PFSK-1 (cell line): ENCODE measurements at regions not wholly inside any gene's neighbourhood (a gene's known extent, or its start where the extent isn't known, plus 50 kb on each side); places are given as distances from the start of the nearest gene placed in this dataset.

Experiments used
- FOXP2 ChIP-seq: optimal IDR thresholded peaks from 2 replicates; pipeline ENCODE3; 2011; ENCODE audit warnings: borderline replicate concordance, control low read depth, inconsistent platforms; ENCODE audit not compliant: insufficient read depth; ENCODE audit errors: extremely low read length, extremely low read depth
- POLR2AphosphoS5 ChIP-seq: IDR thresholded peaks from 2 replicates; pipeline ENCODE4 v1.6.1; 2012; ENCODE audit warnings: low read depth, mild to moderate bottlenecking, control low read depth, low read length, moderate library complexity
- SIN3A ChIP-seq: IDR thresholded peaks from 2 replicates; pipeline ENCODE4 v1.6.1; 2012; ENCODE audit warnings: mild to moderate bottlenecking, low read length, moderate library complexity, borderline replicate concordance; ENCODE audit not compliant: insufficient read depth
- TAF1 ChIP-seq: IDR thresholded peaks from 2 replicates; pipeline ENCODE4 v1.6.1; 2012; ENCODE audit warnings: low read length, control low read depth, borderline replicate concordance; ENCODE audit not compliant: insufficient read depth
- TF ChIP-seq, protein P1 (sequence below), 2 experiments: IDR thresholded peaks; 2 replicates each; pipeline versions ENCODE4 v1.6.1 to v1.8.0; 2011 to 2012; ENCODE audit warnings: low read depth in 2 of 2, low read length in 2 of 2, control low read depth in 1 of 2, inconsistent platforms in 1 of 2, mild to moderate bottlenecking in 1 of 2, moderate library complexity in 1 of 2; ENCODE audit not compliant: insufficient read depth in 1 of 2

DNA sequence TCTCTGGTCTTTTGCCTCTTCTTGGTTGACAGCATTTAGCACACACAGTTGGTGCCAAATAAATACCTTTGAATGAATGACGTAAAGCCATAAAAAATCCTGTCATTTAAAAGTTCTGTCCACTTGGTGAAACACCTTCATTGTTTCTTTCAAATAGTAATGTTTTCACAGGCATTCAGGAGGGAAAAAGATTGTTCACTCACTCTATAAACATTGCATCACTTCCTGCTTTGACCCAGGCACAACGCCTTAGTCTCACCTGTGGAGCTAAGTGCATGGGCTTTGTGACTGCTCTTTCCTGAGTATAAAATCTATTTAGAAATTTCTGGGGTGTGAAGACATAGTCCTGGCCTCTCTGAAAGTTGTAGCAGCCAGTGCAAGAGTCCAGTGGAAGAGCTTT lies 88.9 kb upstream of the CXCL14 start:
- TF ChIP-seq POLR2AphosphoS5 (no peak), SIN3A (no peak), FOXP2 (no peak), TAF1 (no peak)
- TF ChIP-seq, protein P1, sequence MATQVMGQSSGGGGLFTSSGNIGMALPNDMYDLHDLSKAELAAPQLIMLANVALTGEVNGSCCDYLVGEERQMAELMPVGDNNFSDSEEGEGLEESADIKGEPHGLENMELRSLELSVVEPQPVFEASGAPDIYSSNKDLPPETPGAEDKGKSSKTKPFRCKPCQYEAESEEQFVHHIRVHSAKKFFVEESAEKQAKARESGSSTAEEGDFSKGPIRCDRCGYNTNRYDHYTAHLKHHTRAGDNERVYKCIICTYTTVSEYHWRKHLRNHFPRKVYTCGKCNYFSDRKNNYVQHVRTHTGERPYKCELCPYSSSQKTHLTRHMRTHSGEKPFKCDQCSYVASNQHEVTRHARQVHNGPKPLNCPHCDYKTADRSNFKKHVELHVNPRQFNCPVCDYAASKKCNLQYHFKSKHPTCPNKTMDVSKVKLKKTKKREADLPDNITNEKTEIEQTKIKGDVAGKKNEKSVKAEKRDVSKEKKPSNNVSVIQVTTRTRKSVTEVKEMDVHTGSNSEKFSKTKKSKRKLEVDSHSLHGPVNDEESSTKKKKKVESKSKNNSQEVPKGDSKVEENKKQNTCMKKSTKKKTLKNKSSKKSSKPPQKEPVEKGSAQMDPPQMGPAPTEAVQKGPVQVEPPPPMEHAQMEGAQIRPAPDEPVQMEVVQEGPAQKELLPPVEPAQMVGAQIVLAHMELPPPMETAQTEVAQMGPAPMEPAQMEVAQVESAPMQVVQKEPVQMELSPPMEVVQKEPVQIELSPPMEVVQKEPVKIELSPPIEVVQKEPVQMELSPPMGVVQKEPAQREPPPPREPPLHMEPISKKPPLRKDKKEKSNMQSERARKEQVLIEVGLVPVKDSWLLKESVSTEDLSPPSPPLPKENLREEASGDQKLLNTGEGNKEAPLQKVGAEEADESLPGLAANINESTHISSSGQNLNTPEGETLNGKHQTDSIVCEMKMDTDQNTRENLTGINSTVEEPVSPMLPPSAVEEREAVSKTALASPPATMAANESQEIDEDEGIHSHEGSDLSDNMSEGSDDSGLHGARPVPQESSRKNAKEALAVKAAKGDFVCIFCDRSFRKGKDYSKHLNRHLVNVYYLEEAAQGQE (IDR thresholded peaks at IDR 0.05; ENCODE audit: insufficient read depth in 1 of 2, low read depth in 2 of 2, low read length in 2 of 2), result no peak

DNA sequence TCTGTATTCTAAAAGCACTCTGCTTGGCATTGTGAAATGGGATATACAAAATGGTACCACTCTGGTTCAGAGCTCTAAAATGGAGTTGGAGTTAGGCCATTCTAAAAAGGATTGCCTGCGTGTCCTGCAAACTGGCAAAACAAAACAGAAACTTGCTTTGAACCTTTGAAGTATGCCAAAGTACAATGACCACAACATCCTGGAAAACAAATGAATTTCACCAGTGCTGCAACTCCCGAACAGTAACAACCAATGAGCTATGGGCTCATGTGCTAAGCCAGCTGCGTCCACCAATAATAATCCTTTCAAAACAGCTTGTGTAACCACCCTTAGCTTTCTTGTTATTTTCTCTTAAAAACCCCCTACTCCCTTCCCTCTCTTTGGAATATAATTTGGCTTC lies 88.4 kb upstream of the CXCL14 start:
- TF ChIP-seq SIN3A, result no peak
- TF ChIP-seq, protein P1 (IDR thresholded peaks at IDR 0.05; ENCODE audit: insufficient read depth in 1 of 2, low read depth in 2 of 2, low read length in 2 of 2), result no peak
- no peak for TF ChIP-seq TAF1
- no peak for TF ChIP-seq FOXP2
- TF ChIP-seq POLR2AphosphoS5, result no peak

DNA sequence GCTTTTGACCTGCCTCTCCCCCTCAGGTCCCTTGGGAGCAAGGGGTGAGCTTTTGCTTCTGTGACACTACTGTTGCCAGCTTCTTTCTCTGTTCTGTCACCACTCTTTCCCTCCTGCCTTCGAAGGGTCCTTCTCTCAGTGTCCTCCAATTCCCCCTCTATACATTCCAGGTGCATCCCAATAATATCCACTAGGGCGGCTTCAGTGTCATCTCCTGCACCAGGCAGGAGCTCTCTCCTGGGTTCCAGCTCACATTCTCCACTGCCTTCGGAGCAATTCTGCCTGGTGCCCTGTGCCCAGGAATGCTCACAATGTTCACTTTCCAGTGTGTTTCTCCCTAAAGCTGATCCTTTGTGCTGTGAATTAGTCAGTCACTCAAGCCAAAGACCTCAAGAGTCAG lies 83.9 kb upstream of the CXCL14 start:
- TF ChIP-seq TAF1 (no peak), SIN3A (no peak), FOXP2 (no peak), POLR2AphosphoS5 (no peak)
- TF ChIP-seq, protein P1 (IDR thresholded peaks at IDR 0.05; ENCODE audit: insufficient read depth in 1 of 2, low read depth in 2 of 2, low read length in 2 of 2), result no peak

DNA sequence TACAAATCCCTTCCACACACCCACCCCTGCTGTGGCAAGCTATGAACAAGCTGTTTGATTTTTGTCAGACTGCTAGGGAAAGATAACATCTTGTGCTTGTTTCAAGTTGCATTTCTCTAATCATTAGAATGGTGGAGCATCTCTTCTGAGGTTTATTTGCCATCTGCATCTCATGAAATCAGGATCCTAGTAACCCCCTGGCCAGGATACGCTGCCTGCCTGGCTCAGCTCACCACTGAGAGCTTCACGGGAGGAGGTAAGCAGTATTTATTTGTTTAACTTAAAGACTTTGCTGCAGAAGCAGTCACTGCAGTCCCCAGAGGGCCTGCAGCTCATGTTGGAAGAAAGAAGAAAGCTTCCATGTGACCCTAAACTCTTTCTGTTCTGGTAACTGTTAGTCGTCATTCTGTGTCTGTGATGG lies 83.3 kb upstream of the CXCL14 start:
- TF ChIP-seq SIN3A (no peak), TAF1 (no peak), POLR2AphosphoS5 (no peak), FOXP2 (no peak)
- TF ChIP-seq, protein P1 (IDR thresholded peaks at IDR 0.05; ENCODE audit: insufficient read depth in 1 of 2, low read depth in 2 of 2, low read length in 2 of 2), result no peak
